ENCODE measurements at regions not wholly inside any gene's neighbourhood (a gene's known extent, or its start where the extent isn't known, plus 50 kb on each side); places are given as distances from the start of the nearest gene placed in this dataset.

GRCh38 chr1:214861615-214862014, 220.9 kb upstream of the KCNK2 start:
- POLR2A ChIA-PET = no interaction called here
- FAIRE-seq = no peak
- no peak overlapping the region for H3K4me2 ChIP-seq (ENCODE audit: low read depth, low read length)
- WGBS (ENCODE audit: low lambda C conversion rate) = 1% methylated on average over 2 of the region's 2 CpGs
- H3K9me3 ChIP-seq (ENCODE audit: low read length) = no peaks in the 10 kb centered on the region
- in situ Hi-C loops (cut with HindIII; ENCODE audit: extremely low pct_ligation_motif_present, low pct_unique_long_range_greater_than_20kb) = no loop called here
- no peaks in the 10 kb centered on the region for H3K79me2 ChIP-seq (ENCODE audit: insufficient read depth, low read length)
- no peaks in the 10 kb centered on the region for H3K27me3 ChIP-seq (ENCODE audit: control insufficient read depth in 1 of 2, insufficient read depth in 2 of 2, low read length in 2 of 2)
- no TSS peak for BruUV-seq (replicated peaks)
- H3K9ac ChIP-seq (ENCODE audit: insufficient read depth, low read depth, low read length) = no peak overlapping the region
- no peaks in the 10 kb centered on the region for H3K4me1 ChIP-seq (ENCODE audit: insufficient read depth, low read length)
- no peaks in the 10 kb centered on the region for H4K20me1 ChIP-seq (ENCODE audit: insufficient read depth, low read length)
- intact Hi-C loops (cut with micrococcal nuclease; ENCODE audit: unreplicated experiment) = no loop called here
- no peaks in the 10 kb centered on the region for H3K36me3 ChIP-seq (replicated peaks in 1 of 2; ENCODE audit: control insufficient read depth in 1 of 2, insufficient read depth in 2 of 2, low read length in 2 of 2)
- TF ChIP-seq ZNF567 (CRISPR knock-in tag; IDR thresholded peaks at IDR 0.05; ENCODE audit: borderline replicate concordance) (no peak), KLF11 (CRISPR knock-in tag; IDR thresholded peaks at IDR 0.05) (no peak), MLLT10 (CRISPR knock-in tag; IDR thresholded peaks at IDR 0.05) (no peak), ZNF333 (CRISPR knock-in tag; IDR thresholded peaks at IDR 0.05; ENCODE audit: borderline replicate concordance) (no peak), ERF (CRISPR knock-in tag; IDR thresholded peaks at IDR 0.05) (no peak), RERE (CRISPR knock-in tag; IDR thresholded peaks at IDR 0.05; ENCODE audit: low read depth) (no peak), PLRG1 (conservative IDR thresholded peaks at IDR 0.05) (no peak), ZNF615 (CRISPR knock-in tag; IDR thresholded peaks at IDR 0.05; ENCODE audit: borderline replicate concordance) (no peak), ZFYVE20 (CRISPR knock-in tag; IDR thresholded peaks at IDR 0.05; ENCODE audit: borderline replicate concordance, low read depth) (no peak)
- TF ChIP-seq, protein P1, sequence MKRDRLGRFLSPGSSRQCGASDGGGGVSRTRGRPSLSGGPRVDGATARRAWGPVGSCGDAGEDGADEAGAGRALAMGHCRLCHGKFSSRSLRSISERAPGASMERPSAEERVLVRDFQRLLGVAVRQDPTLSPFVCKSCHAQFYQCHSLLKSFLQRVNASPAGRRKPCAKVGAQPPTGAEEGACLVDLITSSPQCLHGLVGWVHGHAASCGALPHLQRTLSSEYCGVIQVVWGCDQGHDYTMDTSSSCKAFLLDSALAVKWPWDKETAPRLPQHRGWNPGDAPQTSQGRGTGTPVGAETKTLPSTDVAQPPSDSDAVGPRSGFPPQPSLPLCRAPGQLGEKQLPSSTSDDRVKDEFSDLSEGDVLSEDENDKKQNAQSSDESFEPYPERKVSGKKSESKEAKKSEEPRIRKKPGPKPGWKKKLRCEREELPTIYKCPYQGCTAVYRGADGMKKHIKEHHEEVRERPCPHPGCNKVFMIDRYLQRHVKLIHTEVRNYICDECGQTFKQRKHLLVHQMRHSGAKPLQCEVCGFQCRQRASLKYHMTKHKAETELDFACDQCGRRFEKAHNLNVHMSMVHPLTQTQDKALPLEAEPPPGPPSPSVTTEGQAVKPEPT (CRISPR knock-in tag; IDR thresholded peaks at IDR 0.05; ENCODE audit: low read depth) = no peak
- no peak overlapping the region for H3K27ac ChIP-seq (ENCODE audit: extremely low read length, insufficient read depth, low read length)
- no peak overlapping the region for H2AFZ ChIP-seq (ENCODE audit: low read length)
- CTCF ChIA-PET (ENCODE audit: low intra/inter-chr PET ratio, low total read pairs) = no interaction called here
- no peak for ATAC-seq
- DNase-seq (ENCODE audit: low spot score) = no peak
- no peak overlapping the region for H3K4me3 ChIP-seq (replicated peaks in 1 of 3; ENCODE audit: insufficient read depth in 1 of 3, low read depth in 2 of 3, low read length in 3 of 3)

Data from HepG2 (cell line).